Endothelial cell of umbilical vein (primary cell): ENCODE measurements at regions not wholly inside any gene's neighbourhood (a gene's known extent, or its start where the extent isn't known, plus 50 kb on each side); places are given as distances from the start of the nearest gene placed in this dataset.

Experiments used
- BruUV-seq: library from RNA; stranded (reverse); fragments of 400-500 nt; replicated peaks from 2 replicates; lab custom pipeline; 2021; lab: Mats Ljungman, UMichigan
- CTCF ChIA-PET: fragments of 300-600, 350-600 bp; sonication (Branson Sonifier 250); formaldehyde crosslinking; loops from one replicate; lab custom pipeline; 2021; ENCODE audit warnings: antibody characterized with exemption, inconsistent platforms; lab: Charles Lee
- POLR2A ChIA-PET: fragments of 300-600, 350-600 bp; sonication (Branson Sonifier 250); formaldehyde crosslinking; loops from one replicate; lab custom pipeline; 2021; ENCODE audit warnings: antibody characterized with exemption, inconsistent platforms; lab: Charles Lee
- DNase-seq: peaks from one replicate; pipeline ENCODE4 v3.0.0-alpha.2; 2011; ENCODE audit warnings: low read depth, low spot score
- FAIRE-seq: peaks from 2 replicates; lab custom pipeline; 2011; peaks lifted over from hg19 to GRCh38; lab: Jason Lieb, UNC
- H2AFZ ChIP-seq: 2 replicates; pipeline ENCODE4 v1.6.0; 2012; ENCODE audit warnings: low read depth, low read length, control low read depth, inconsistent platforms
- H3K27ac ChIP-seq: 2 replicates; pipeline ENCODE4 v1.5.1; 2011; ENCODE audit warnings: low read depth, mild to moderate bottlenecking, control low read depth, low read length, moderate library complexity; ENCODE audit not compliant: insufficient read depth
- H3K27me3 ChIP-seq, 2 experiments: 2 replicates each; pipeline versions ENCODE4 v1.6.0 to v1.6.1; 2011; ENCODE audit warnings: low read length in 2 of 2, mixed read lengths in 1 of 2; ENCODE audit not compliant: control insufficient read depth in 2 of 2, insufficient read depth in 2 of 2
- H3K36me3 ChIP-seq, 2 experiments: 2 replicates in 1 of 2; 3 replicates in 1 of 2; pipeline ENCODE4 v1.5.1; 2011; ENCODE audit warnings: low read length in 2 of 2, mild to moderate bottlenecking in 1 of 2, moderate library complexity in 1 of 2; ENCODE audit not compliant: control insufficient read depth in 2 of 2, insufficient read depth in 2 of 2; ENCODE audit errors: extremely low read depth in 1 of 2
- H3K4me1 ChIP-seq: 3 replicates; pipeline ENCODE4 v1.5.1; 2011; ENCODE audit warnings: mild to moderate bottlenecking, low read length; ENCODE audit not compliant: control insufficient read depth, insufficient read depth; ENCODE audit errors: extremely low read depth
- H3K4me2 ChIP-seq: 2 replicates; pipeline ENCODE4 v1.6.1; 2011; ENCODE audit warnings: low read length, control low read depth, mixed read lengths; ENCODE audit not compliant: insufficient read depth
- H3K4me3 ChIP-seq, 3 experiments: fragments of 200-600 bp in 1 of 3; sonication (generic), shearing (Covaris generic) in 1 of 3; replicated peaks in 1 of 3; 2 replicates each; pipeline ENCODE4 v1.5.1; 2011 to 2016; ENCODE audit warnings: control low read depth in 3 of 3, low read length in 3 of 3, mild to moderate bottlenecking in 2 of 3, inconsistent platforms in 1 of 3, low read depth in 1 of 3, moderate library complexity in 1 of 3; ENCODE audit not compliant: insufficient read depth in 1 of 3
- H3K79me2 ChIP-seq: 2 replicates; pipeline ENCODE4 v1.6.0; 2012; ENCODE audit warnings: low read length, inconsistent platforms; ENCODE audit not compliant: control insufficient read depth, insufficient read depth
- H3K9ac ChIP-seq: replicated peaks from 2 replicates; pipeline ENCODE3; 2011; ENCODE audit warnings: low read length, control low read depth; ENCODE audit not compliant: insufficient read depth; ENCODE audit errors: extremely low read depth
- H3K9me1 ChIP-seq: replicated peaks from 3 replicates; pipeline ENCODE4 v1.6.0; 2011; ENCODE audit warnings: mild to moderate bottlenecking, low read length; ENCODE audit not compliant: control insufficient read depth, insufficient read depth; ENCODE audit errors: extremely low read depth
- H3K9me3 ChIP-seq: replicated peaks from 2 replicates; pipeline ENCODE4 v1.5.1; 2012; ENCODE audit warnings: low read length, inconsistent platforms; ENCODE audit not compliant: control insufficient read depth, insufficient read depth
- H4K20me1 ChIP-seq: replicated peaks from 2 replicates; pipeline ENCODE3; 2011; ENCODE audit warnings: mild to moderate bottlenecking, low read length; ENCODE audit not compliant: control insufficient read depth, insufficient read depth; ENCODE audit errors: extremely low read depth
- EZH2 ChIP-seq: IDR thresholded peaks from 2 replicates; pipeline ENCODE4 v1.6.1; 2012; ENCODE audit warnings: borderline replicate concordance, low read depth, mild to moderate bottlenecking, moderate library complexity, low read length, inconsistent platforms; ENCODE audit not compliant: severe bottlenecking
- FOS ChIP-seq: IDR thresholded peaks from 2 replicates; pipeline ENCODE4 v1.6.1; 2011; ENCODE audit warnings: mild to moderate bottlenecking, low read length, moderate library complexity, borderline replicate concordance; ENCODE audit not compliant: insufficient read depth
- GATA2 ChIP-seq: IDR thresholded peaks from 2 replicates; pipeline ENCODE4 v1.7.0; 2011; ENCODE audit warnings: low read depth, mild to moderate bottlenecking, moderate library complexity, mixed read lengths, low read length; ENCODE audit not compliant: insufficient read length, insufficient read depth
- JUN ChIP-seq: IDR thresholded peaks from 2 replicates; pipeline ENCODE4 v1.6.1; 2011; ENCODE audit warnings: borderline replicate concordance, low read depth; ENCODE audit not compliant: insufficient read length, insufficient read depth
- MYC ChIP-seq: IDR thresholded peaks from one replicate; pipeline ENCODE4 v1.6.1; 2011; ENCODE audit warnings: mild to moderate bottlenecking, low read depth, low read length
- POLR2A ChIP-seq: IDR thresholded peaks from 2 replicates; pipeline ENCODE4 v1.6.1; 2012; ENCODE audit warnings: low read depth, mild to moderate bottlenecking, control low read depth, low read length
- POLR2AphosphoS5 ChIP-seq: IDR thresholded peaks from 2 replicates; pipeline ENCODE4 v1.6.1; 2012; ENCODE audit warnings: low read depth, mild to moderate bottlenecking, control low read depth, low read length, moderate library complexity; ENCODE audit not compliant: insufficient read depth
- dilution Hi-C: fragments of 300-500 bp; cut with MboI; formaldehyde crosslinking; loops from one replicate; pipeline ENCODE4 v1.15.0; 2019; ENCODE audit warnings: low sequenced_read_pairs; ENCODE audit not compliant: extremely low pct_ligation_motif_present
- intact Hi-C: fragments of 100-400 bp; cut with micrococcal nuclease; formaldehyde crosslinking; loops from one replicate; pipeline ENCODE4 v1.10.0; 2022
- TF ChIP-seq, protein P1 (sequence below), 2 donors: IDR thresholded peaks; 1 replicate in 1 of 2; 2 replicates in 1 of 2; pipeline ENCODE4 v1.5.1; 2011; ENCODE audit warnings: low read length in 2 of 2, mild to moderate bottlenecking in 2 of 2, moderate library complexity in 2 of 2, control low read depth in 1 of 2, inconsistent platforms in 1 of 2, low read depth in 1 of 2; ENCODE audit not compliant: insufficient read depth in 1 of 2; ENCODE audit errors: extremely low read depth in 1 of 2
- TF ChIP-seq, protein P2 (sequence below): IDR thresholded peaks from 2 replicates; pipeline ENCODE4 v1.6.1; 2011; ENCODE audit not compliant: insufficient read depth, insufficient read length

DNA sequence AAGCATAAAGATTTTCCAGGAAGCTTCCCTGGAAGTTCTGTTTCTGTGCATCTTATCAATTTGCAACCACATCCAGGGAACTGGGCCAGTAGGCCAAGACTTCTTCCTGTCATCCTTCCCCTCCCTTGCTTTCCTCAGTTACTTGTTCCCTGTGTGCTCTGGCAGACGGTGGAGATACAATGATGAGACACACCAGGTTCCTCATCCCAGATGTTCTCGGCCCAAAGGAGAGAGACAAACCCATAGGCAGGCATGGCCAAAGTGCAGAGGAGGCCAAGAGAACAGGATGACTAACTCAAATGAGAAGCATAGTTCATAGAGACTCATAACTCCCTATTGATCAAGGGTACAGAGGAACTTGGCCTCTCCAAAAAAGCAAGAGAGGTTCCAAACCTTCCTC, 652.6 kb downstream of the CCDC171 start:
- FAIRE-seq, result no peak
- DNase-seq, result no peak

More for the DNA sequence above, 652.6 kb downstream of the CCDC171 start:
- no peaks in the 10 kb centered on the region for H3K27me3 ChIP-seq
- BruUV-seq, result no TSS peak
- H2AFZ ChIP-seq, result no peak overlapping the region
- ChIA-PET CTCF (no interaction called here), POLR2A (no interaction called here)
- no peaks in the 10 kb centered on the region for H3K36me3 ChIP-seq
- H3K4me1 ChIP-seq, result peaks cover 3% of the 10 kb centered on the region
- no peaks in the 10 kb centered on the region for H3K9me1 ChIP-seq
- H3K9me3 ChIP-seq, result no peaks in the 10 kb centered on the region
- H3K4me3 ChIP-seq, result no peak overlapping the region
- intact Hi-C loops (no loop called here), dilution Hi-C loops (no loop called here)
- H4K20me1 ChIP-seq, result no peaks in the 10 kb centered on the region
- no peak overlapping the region for H3K27ac ChIP-seq
- H3K79me2 ChIP-seq, result no peaks in the 10 kb centered on the region
- TF ChIP-seq MYC (no peak), JUN (no peak), EZH2 (no peak), POLR2A (no peak), POLR2AphosphoS5 (no peak), FOS (no peak), GATA2 (no peak)
- TF ChIP-seq, protein P1, sequence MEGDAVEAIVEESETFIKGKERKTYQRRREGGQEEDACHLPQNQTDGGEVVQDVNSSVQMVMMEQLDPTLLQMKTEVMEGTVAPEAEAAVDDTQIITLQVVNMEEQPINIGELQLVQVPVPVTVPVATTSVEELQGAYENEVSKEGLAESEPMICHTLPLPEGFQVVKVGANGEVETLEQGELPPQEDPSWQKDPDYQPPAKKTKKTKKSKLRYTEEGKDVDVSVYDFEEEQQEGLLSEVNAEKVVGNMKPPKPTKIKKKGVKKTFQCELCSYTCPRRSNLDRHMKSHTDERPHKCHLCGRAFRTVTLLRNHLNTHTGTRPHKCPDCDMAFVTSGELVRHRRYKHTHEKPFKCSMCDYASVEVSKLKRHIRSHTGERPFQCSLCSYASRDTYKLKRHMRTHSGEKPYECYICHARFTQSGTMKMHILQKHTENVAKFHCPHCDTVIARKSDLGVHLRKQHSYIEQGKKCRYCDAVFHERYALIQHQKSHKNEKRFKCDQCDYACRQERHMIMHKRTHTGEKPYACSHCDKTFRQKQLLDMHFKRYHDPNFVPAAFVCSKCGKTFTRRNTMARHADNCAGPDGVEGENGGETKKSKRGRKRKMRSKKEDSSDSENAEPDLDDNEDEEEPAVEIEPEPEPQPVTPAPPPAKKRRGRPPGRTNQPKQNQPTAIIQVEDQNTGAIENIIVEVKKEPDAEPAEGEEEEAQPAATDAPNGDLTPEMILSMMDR (IDR thresholded peaks at IDR 0.05; ENCODE audit: extremely low read depth in 1 of 2, insufficient read depth in 1 of 2, low read depth in 1 of 2, low read length in 2 of 2), result no peak
- TF ChIP-seq, protein P2, sequence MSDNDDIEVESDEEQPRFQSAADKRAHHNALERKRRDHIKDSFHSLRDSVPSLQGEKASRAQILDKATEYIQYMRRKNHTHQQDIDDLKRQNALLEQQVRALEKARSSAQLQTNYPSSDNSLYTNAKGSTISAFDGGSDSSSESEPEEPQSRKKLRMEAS, result no peak
- H3K4me2 ChIP-seq, result no peak overlapping the region
- H3K9ac ChIP-seq, result no peak overlapping the region
